Stomach (tissue), 8 donors: ENCODE measurements at regions not wholly inside any gene's neighbourhood (a gene's known extent, or its start where the extent isn't known, plus 50 kb on each side); places are given as distances from the start of the nearest gene placed in this dataset.

Experiments used
- DNase-seq, 2 donors: peaks; one replicate each; pipeline versions ENCODE4 v3.0.0 to v3.0.0-alpha.2; 2013 to 2019
- H3K27ac ChIP-seq, 5 donors: fragments of 200-600 bp in 4 of 5; sonication (generic) in 4 of 5; one replicate each; pipeline ENCODE4 v1.5.1; 2013 to 2019; ENCODE audit warnings: mild to moderate bottlenecking in 1 of 5, moderate library complexity in 1 of 5
- H3K27me3 ChIP-seq, 3 donors: fragments of 200-600 bp; sonication (generic); one replicate each; pipeline ENCODE4 v1.5.1; 2017 to 2019; ENCODE audit warnings: mixed run types in 1 of 3
- H3K36me3 ChIP-seq, 4 donors: fragments of 200-600 bp; sonication (generic); 1 replicate in 3 of 4; 2 replicates in 1 of 4; pipeline ENCODE4 v1.5.1; 2016 to 2019
- H3K4me1 ChIP-seq, 4 donors: fragments of 200-600 bp; sonication (generic); one replicate each; pipeline ENCODE4 v1.5.1; 2016 to 2019
- H3K4me3 ChIP-seq, 4 donors: fragments of 200-600 bp; sonication (generic) in 3 of 4; one replicate each; pipeline ENCODE4 v1.5.1; 2016 to 2019; ENCODE audit warnings: mild to moderate bottlenecking in 1 of 4
- H3K9me3 ChIP-seq, 4 donors: fragments of 200-600 bp; sonication (generic); one replicate each; pipeline ENCODE4 v1.5.1; 2016 to 2019
- EP300 ChIP-seq: sonication (generic); formaldehyde crosslinking; IDR thresholded peaks from one replicate; pipeline ENCODE4 v1.6.1; 2017; ENCODE audit warnings: antibody characterized with exemption
- POLR2A ChIP-seq, 4 donors: fragments of 450-650 bp; IDR thresholded peaks; one replicate each; pipeline ENCODE4 v1.6.1; 2016; ENCODE audit warnings: antibody characterized with exemption in 4 of 4, control low read depth in 2 of 4, mild to moderate bottlenecking in 1 of 4, moderate library complexity in 1 of 4
- POLR2AphosphoS5 ChIP-seq, 3 donors: sonication (generic); formaldehyde crosslinking; IDR thresholded peaks; one replicate each; pipeline ENCODE4 v1.6.1; 2016; ENCODE audit warnings: antibody characterized with exemption in 3 of 3
- WGBS, 5 donors: extraction: QIAGEN DNeasy Blood & Tissue Kit in 3 of 5; methylation state at CpG; one replicate each; pipeline versions ENCODE4 v1.1.5 to v1.1.7; 2013 to 2018; 5-methylcytosine and 5-hydroxymethylcytosine counted together
- intact Hi-C: fragments of 100-400 bp; cut with DNase I; formaldehyde crosslinking; loops from one replicate; pipeline ENCODE4 v1.15.1; 2023; ENCODE audit warnings: low total_unique reads
- TF ChIP-seq, protein P1 (sequence below), 7 experiments: fragments of 450-650 bp in 4 of 7; fragments of 200-600 bp in 3 of 7; sonication (generic) in 3 of 7; IDR thresholded peaks; one replicate each; pipeline ENCODE4 v1.5.1; 2016 to 2019; ENCODE audit warnings: antibody characterized with exemption in 7 of 7, control low read depth in 2 of 7, mild to moderate bottlenecking in 1 of 7
- donor health status: healthy with polysubstance abuse.
- donor health status: Bipolar disorder and iron deficiency.
- donor health status: healthy.

DNA sequence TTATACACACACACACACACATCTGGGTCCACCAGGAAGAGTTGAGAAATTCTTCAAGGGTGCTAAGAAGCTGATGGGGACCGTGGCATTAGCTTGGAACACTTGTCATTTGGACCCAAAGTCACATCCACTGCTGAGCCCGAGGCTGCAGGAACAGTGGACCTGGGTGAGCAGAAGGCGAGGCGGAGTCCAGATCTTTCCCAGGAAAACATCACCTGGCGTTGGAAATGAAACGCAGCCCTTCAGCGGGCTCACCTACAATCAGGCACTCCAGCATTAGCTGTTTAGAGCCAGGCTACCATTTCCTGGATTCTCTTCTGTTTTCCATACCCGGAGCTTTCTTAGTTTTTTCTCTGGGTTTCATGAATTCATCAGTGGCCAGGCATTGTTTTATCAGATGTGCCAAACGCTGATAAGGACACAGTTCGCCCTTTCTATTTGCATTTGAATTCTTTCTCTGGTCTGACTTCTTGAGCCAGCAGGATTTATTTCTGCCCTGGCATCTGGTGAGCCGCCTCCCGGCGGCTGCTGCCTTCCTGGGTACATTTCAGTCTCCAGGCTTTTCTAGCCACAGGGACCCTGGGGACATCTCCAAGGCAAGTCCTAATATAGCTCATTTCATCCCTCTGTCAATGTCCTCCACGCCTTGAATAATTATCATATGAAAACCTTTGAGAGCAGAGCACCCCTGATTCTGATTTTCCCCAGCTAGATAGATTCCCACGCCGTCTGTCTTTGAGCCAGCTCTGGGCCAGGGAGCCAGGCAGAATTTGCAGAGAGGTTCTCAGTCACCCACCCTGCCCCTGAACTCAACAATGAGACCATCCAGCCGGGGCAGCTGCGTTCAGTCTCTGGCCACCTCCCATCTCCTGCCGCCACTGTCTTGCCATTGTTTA is 170.9 kb downstream of the TTLL2 start:
- intact Hi-C loops = loop anchor here (10.0 kb wide), 1 partner anchor 399 kb away; no protein-coding TSS in a partner anchor
- no peaks in the 10 kb centered on the region for H3K36me3 ChIP-seq
- DNase-seq = no peak
- H3K4me1 ChIP-seq = peaks cover 0 to 8% (median 0%) of the 10 kb centered on the region in 4 donors
- WGBS, 5 donors = 47 to 53% (median 47%) methylated on average over 19 of the region's 19 CpGs
- no peak overlapping the region for H3K4me3 ChIP-seq
- H3K9me3 ChIP-seq = no peaks in the 10 kb centered on the region
- TF ChIP-seq, protein P1, sequence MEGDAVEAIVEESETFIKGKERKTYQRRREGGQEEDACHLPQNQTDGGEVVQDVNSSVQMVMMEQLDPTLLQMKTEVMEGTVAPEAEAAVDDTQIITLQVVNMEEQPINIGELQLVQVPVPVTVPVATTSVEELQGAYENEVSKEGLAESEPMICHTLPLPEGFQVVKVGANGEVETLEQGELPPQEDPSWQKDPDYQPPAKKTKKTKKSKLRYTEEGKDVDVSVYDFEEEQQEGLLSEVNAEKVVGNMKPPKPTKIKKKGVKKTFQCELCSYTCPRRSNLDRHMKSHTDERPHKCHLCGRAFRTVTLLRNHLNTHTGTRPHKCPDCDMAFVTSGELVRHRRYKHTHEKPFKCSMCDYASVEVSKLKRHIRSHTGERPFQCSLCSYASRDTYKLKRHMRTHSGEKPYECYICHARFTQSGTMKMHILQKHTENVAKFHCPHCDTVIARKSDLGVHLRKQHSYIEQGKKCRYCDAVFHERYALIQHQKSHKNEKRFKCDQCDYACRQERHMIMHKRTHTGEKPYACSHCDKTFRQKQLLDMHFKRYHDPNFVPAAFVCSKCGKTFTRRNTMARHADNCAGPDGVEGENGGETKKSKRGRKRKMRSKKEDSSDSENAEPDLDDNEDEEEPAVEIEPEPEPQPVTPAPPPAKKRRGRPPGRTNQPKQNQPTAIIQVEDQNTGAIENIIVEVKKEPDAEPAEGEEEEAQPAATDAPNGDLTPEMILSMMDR (IDR thresholded peaks at IDR 0.05) = no peak
- TF ChIP-seq POLR2A (IDR thresholded peaks at IDR 0.05) = no peak
- no peak for TF ChIP-seq POLR2AphosphoS5 (IDR thresholded peaks at IDR 0.05)
- TF ChIP-seq EP300 = no peak
- peaks cover 0 to 41% (median 12%) of the 10 kb centered on the region in 3 donors for H3K27me3 ChIP-seq
- no peak overlapping the region for H3K27ac ChIP-seq

DNA sequence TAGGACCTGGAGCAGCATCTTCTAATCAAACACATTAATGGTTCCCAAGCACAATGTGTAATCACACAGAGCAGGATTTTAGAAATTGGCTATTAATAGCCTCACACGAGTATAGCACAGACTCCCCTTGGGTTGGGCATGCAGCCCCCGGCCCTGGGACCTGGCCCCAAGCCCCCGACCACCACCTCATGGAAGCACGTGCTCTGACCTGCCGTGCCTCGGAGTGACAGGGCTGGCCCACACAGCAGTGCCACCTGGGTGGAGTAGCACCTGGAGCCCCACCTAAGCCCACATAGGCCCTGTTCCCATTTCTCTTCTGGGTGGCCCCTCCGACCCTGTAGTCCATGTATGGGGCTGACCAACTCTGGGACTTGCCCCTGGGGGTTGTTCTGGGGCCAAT is 171.8 kb downstream of the TTLL2 start:
- H3K9me3 ChIP-seq = no peaks in the 10 kb centered on the region
- no peak for DNase-seq
- TF ChIP-seq POLR2A (IDR thresholded peaks at IDR 0.05) = no peak
- TF ChIP-seq POLR2AphosphoS5 (IDR thresholded peaks at IDR 0.05) = no peak
- no peak for TF ChIP-seq EP300
- TF ChIP-seq, protein P1 (IDR thresholded peaks at IDR 0.05) = no peak
- H3K27ac ChIP-seq = no peak overlapping the region
- no peaks in the 10 kb centered on the region for H3K36me3 ChIP-seq
- H3K4me3 ChIP-seq = no peak overlapping the region
- peaks cover 0 to 8% (median 0%) of the 10 kb centered on the region in 4 donors for H3K4me1 ChIP-seq
- peaks cover 0 to 33% (median 9%) of the 10 kb centered on the region in 3 donors for H3K27me3 ChIP-seq
- WGBS, 5 donors = 66 to 78% (median 75%) methylated on average over 7 of the region's 7 CpGs; no CpG with 5 or more reads in 1 of the 5 donors
- intact Hi-C loops = loop anchor here (10.0 kb wide), 1 partner anchor 398 kb away; no protein-coding TSS in a partner anchor

DNA sequence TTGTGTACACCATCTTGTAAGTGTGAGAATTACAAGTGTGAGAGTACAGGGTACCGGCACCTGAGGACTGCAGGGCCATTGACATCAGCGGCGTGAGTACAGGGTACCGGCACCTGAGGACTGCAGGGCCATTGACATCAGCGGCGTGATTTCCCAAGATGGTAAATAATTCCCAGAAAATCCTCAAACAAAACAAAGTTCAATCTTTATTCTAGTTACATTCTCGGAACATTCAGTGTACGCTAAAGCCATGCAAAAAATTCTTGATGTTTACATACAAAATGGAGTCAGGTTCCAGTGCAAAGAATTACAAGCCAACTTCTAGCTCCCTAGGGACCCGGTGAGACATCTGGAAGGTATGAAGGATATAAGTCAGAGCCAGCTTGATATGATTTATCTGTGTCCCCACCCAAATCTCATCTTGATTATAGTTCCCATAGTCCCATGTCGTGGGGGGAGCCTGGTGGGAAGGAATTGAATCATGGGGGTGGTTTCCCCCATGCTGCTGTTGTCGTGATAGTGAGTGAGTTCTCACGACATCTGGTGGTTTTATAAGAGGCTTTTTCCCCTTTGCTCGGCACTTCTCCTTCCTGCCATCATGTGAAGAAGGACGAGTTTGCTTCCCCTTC is 172.7 kb downstream of the TTLL2 start:
- no peak for TF ChIP-seq EP300
- no peak for TF ChIP-seq POLR2A (IDR thresholded peaks at IDR 0.05)
- TF ChIP-seq, protein P1 (IDR thresholded peaks at IDR 0.05) = no peak
- no peak for TF ChIP-seq POLR2AphosphoS5 (IDR thresholded peaks at IDR 0.05)
- no peak for DNase-seq
- 83 to 87% (median 85%) methylated on average over 14 of the region's 14 CpGs for WGBS, 5 donors

DNA sequence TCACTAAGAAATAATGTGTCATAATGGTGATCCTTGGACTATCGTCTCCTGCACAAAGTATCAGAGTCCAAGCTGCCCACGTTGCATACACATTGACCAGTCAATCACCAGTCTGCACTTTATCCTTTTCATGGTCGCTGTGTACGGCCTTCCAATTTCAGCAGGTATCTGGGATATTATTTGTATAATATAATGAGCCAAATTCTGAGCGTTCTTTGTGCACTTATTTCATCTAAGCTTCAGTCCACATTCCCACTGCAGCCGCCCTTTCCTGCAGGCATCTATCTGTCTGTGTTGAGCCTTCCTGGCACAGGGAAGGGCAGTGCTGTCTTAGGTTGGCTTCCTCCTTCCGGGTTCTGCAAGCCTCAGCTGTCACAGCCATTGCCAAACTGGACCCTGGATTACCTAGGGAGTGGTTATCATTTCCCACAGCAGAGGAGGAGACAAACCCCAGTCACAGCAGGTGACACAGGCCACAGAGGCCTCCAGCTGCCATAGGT is 174.3 kb downstream of the TTLL2 start:
- no peak overlapping the region for H3K27ac ChIP-seq
- no peaks in the 10 kb centered on the region for H3K9me3 ChIP-seq
- peaks cover 0 to 8% (median 0%) of the 10 kb centered on the region in 4 donors for H3K4me1 ChIP-seq
- intact Hi-C loops = loop anchor here (10.0 kb wide), 1 partner anchor 396 kb away; no protein-coding TSS in a partner anchor
- TF ChIP-seq, protein P1 (IDR thresholded peaks at IDR 0.05) = no peak
- TF ChIP-seq EP300 = no peak
- TF ChIP-seq POLR2AphosphoS5 (IDR thresholded peaks at IDR 0.05) = no peak
- TF ChIP-seq POLR2A (IDR thresholded peaks at IDR 0.05) = no peak
- H3K36me3 ChIP-seq = no peaks in the 10 kb centered on the region
- H3K4me3 ChIP-seq = no peak overlapping the region
- 67 to 82% (median 77%) methylated on average over 7 of the region's 7 CpGs for WGBS, 5 donors
- H3K27me3 ChIP-seq = peaks cover 0 to 13% (median 5%) of the 10 kb centered on the region in 3 donors
- no peak for DNase-seq

More for the DNA sequence above, 172.7 kb downstream of the TTLL2 start:
- no peak overlapping the region for H3K27ac ChIP-seq
- H3K36me3 ChIP-seq = no peaks in the 10 kb centered on the region
- H3K27me3 ChIP-seq = peaks cover 0 to 25% (median 5%) of the 10 kb centered on the region in 3 donors
- intact Hi-C loops = loop anchor here (10.0 kb wide), 1 partner anchor 397 kb away; no protein-coding TSS in a partner anchor
- no peak overlapping the region for H3K4me3 ChIP-seq
- no peaks in the 10 kb centered on the region for H3K9me3 ChIP-seq
- H3K4me1 ChIP-seq = peaks cover 0 to 8% (median 0%) of the 10 kb centered on the region in 4 donors
